AG10803 (cell line): ENCODE measurements at regions not wholly inside any gene's neighbourhood (a gene's known extent, or its start where the extent isn't known, plus 50 kb on each side); places are given as distances from the start of the nearest gene placed in this dataset.

ENCODE experiments used
- DNase-seq: peaks from one replicate; pipeline ENCODE4 v3.0.0; 2010; ENCODE audit warnings: low read depth
- H3K4me3 ChIP-seq: 2 replicates; pipeline ENCODE4 v1.5.1; 2011; ENCODE audit warnings: mild to moderate bottlenecking, low read length, control low read depth
- TF ChIP-seq, protein P1 (sequence below): conservative IDR thresholded peaks from 2 replicates; pipeline ENCODE4 v1.5.1; 2011; ENCODE audit warnings: mild to moderate bottlenecking, low read length, control low read depth, inconsistent platforms

DNA sequence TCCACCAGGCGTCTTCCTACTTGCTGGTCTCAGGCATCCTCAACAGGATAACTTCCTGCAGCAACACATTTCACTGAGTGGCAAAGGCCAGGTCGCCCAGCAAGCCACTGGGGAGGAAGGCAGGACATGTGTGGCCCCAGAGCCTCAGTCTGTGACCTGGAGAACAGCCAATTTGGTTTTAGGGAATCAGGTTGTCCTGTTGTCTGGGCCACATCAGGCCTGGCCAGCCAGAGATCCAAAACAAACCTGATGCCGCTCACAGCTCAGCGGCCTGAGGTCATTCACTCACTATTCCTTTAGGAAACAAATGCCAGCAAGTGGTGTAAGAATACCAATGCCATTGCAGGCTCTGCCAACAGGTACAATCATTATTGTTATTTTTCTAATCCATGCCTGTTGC, 210.7 kb downstream of the VAPA start:
- H3K4me3 ChIP-seq = no peak overlapping the region
- TF ChIP-seq, protein P1, sequence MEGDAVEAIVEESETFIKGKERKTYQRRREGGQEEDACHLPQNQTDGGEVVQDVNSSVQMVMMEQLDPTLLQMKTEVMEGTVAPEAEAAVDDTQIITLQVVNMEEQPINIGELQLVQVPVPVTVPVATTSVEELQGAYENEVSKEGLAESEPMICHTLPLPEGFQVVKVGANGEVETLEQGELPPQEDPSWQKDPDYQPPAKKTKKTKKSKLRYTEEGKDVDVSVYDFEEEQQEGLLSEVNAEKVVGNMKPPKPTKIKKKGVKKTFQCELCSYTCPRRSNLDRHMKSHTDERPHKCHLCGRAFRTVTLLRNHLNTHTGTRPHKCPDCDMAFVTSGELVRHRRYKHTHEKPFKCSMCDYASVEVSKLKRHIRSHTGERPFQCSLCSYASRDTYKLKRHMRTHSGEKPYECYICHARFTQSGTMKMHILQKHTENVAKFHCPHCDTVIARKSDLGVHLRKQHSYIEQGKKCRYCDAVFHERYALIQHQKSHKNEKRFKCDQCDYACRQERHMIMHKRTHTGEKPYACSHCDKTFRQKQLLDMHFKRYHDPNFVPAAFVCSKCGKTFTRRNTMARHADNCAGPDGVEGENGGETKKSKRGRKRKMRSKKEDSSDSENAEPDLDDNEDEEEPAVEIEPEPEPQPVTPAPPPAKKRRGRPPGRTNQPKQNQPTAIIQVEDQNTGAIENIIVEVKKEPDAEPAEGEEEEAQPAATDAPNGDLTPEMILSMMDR = no peak
- no peak for DNase-seq

DNA sequence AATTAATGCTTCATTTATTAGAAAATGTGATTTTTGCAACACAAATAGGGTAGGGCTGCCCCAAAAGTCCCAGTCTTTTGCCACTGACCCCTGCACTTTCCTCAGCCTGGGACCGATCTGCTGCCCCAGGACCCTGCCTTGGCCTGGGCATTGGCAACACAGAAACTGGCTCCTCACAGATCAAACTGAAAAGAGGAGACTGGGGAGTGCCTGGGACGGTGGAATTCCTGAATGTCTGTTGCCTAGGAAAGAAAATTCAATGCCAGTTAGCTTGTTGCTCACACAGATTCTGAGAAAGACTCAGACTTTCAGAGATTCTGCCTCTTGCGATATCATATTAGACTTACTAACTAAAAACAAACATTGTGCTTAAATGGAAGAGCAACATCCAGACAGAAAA, 211.2 kb downstream of the VAPA start:
- TF ChIP-seq, protein P1 = no peak
- no peak overlapping the region for H3K4me3 ChIP-seq
- DNase-seq = no peak

DNA sequence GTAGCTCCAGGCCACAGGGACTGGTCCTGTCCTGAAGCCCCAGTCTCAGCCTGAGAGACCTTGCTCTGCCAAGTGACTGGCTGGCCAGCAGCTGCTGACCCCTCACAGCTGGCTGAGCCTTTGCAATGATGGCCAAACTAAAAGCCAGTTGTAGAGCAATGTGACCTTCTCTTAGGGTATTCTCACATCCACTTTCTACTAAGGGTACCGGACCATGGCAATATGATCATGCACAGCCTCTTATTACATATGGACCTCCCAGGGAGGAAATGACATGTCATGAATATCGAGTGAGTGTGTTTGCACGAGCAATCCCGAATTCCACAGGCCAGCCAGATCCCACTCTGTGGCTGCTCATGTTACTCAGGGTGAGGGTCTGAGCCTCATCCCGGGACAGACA, 213.9 kb downstream of the VAPA start:
- no peak for DNase-seq
- TF ChIP-seq, protein P1 = no peak
- no peak overlapping the region for H3K4me3 ChIP-seq

DNA sequence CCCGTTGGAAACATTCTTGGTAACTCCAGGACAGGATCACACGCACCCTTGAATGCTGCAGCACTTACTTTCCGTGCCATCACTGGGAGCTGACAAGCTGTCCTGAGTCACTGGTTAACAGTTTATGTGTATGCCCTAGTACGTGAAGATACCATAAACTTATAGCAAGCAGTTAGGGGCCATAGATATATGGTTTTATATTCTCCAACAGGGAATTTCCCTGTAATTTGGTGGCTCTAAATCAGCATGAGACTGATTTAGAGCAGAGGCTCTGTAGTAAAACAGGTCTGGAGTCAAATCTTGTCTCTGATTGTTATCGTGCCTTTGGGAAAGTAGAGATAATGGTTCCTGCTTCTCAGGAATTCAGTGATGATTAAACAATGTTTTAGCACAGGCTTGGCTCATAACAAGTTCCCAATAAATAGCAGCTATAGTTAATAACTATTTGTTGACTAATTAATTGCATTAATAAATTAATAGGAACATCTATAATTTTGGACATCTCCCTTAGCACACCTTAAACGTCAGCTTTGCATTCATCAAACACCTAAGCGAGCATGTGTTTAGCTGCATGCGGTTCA, 215.2 kb downstream of the VAPA start:
- peak; percentile 52 for DNase-seq
- TF ChIP-seq, protein P1 = no peak
- H3K4me3 ChIP-seq = no peak overlapping the region

DNA sequence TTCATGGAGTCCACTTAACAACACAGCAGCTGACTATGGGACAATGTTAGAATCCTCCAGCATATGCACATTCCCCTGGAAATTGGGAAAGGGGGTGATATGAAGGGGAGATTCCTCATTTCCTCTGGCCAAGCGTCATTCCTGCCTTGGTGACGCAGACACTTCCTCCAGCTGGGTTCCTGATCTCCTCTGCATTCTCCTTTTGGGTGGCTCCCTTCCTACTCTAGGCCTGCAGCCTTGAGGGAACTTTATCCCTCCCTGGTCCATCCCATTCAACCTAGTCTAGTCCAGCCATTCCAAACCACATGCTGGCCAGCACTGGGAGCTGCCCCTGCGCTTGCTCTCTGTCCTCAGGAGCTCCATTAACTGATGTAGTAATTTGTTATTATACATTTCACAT, 216.8 kb downstream of the VAPA start:
- DNase-seq = no peak
- H3K4me3 ChIP-seq = no peak overlapping the region
- TF ChIP-seq, protein P1 = no peak

DNA sequence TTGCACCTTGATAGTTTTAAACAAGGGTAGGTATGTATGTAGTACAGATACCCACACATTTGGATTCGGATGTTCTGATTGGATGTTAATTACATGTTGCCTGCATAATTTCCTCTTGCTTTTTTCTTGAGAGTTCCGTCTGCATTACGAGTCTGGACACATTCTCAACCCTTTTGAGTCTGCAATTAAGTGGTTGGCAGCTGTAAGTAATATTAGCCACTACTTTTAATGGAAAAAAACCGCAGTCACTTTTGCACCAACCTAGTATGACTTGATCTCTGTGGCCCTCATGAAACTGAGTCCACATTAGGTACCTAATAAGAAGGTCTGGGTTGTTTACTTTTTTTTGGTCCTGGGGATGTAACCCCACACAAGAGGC, 217.3 kb downstream of the VAPA start:
- TF ChIP-seq, protein P1 = no peak
- no peak for DNase-seq
- H3K4me3 ChIP-seq = no peak overlapping the region

DNA sequence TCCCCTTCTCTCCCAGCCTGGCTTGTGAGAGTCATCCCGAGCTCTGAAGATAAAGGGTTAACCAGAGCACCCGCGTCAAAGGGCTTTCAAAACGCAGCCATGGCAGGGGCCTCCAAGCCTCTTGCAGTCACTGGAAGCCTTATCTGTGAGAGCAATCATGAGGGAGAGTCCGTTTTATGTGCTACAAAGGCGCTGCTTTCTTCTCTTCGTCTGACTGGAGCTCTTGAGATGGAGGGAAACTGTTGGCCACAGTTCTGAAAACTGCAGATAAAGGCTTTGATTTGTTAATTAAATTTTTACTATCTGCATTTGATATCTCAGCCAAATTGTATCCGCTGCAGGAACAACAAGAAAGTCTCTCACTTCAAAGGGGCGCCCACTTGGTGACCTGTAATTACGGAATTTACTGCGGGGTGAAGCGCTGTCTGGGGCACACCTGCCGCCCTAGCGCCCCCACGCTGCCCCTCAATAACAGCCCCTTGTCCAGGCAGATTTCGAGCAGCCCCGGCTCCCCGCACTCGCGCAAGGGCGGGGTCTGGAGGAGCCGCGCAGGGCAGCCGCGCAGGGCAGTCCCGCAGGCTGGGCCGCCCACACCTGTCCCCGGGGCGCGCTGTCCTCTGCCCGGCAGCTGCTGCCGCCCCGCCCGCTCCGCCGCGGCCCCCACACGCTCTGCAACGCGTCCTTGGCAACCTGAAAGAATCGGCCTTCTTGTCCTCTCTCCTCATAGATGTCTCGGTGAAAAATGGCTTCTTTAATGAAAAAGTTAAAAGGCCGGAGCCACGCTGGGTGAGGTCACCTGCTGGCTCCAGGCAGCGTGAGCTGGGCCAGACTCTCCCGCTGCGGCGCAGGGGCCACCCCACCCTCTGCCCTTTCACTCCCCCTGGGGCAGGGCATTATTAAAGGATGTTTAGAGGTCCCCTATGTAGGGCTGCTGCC, 217.9 kb downstream of the VAPA start:
- TF ChIP-seq, protein P1 = no peak
- no peak for DNase-seq
- H3K4me3 ChIP-seq = no peak overlapping the region
